ENCODE measurements at regions not wholly inside any gene's neighbourhood (a gene's known extent, or its start where the extent isn't known, plus 50 kb on each side); places are given as distances from the start of the nearest gene placed in this dataset.

DNA sequence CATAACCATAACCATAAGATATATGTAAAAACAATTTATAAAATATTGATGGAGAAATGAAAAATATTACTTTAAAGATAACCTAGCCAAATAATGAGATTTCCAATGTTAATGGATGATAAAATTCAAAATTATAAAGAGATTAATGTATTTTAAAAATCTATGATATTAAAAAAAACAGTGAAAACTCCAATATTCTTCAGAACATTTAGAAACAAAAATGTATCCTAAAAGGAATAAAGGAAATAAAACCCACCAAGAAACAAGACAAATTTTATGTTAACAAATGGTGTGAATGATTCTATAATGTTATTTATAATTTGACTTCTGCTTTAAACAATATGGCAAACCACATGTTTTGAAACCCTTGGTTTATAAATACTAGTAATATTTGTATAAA, 1587.8 kb downstream of the PCDH9 start:
- TF ChIP-seq GATA2 (IDR thresholded peaks at IDR 0.05; ENCODE audit: low read depth, low read length) (no peak), GATA3 (IDR thresholded peaks at IDR 0.05; ENCODE audit: low read depth, low read length) (no peak)
